Neural cell (in vitro differentiated cells): ENCODE measurements at regions not wholly inside any gene's neighbourhood (a gene's known extent, or its start where the extent isn't known, plus 50 kb on each side); places are given as distances from the start of the nearest gene placed in this dataset.

Experiments used
- H2AFZ ChIP-seq: fragments of 200-600, 300-800 bp; sonication (generic), shearing (Covaris generic); 2 replicates; pipeline ENCODE4 v1.6.0; 2014; ENCODE audit warnings: low read depth, mild to moderate bottlenecking, antibody characterized with exemption, low read length, moderate library complexity
- H3F3A ChIP-seq: fragments of 200-600 bp; shearing (Covaris generic); 2 replicates; pipeline ENCODE4 v1.6.1; 2016; ENCODE audit warnings: mild to moderate bottlenecking, moderate library complexity, mixed read lengths, antibody characterized with exemption, low read length; ENCODE audit not compliant: insufficient read depth, poor library complexity, severe bottlenecking
- H3K27ac ChIP-seq: fragments of 200-600, 300-800 bp; sonication (generic), shearing (Covaris generic); 2 replicates; pipeline ENCODE4 v1.5.1; 2014; ENCODE audit warnings: mild to moderate bottlenecking, low read length, moderate library complexity
- H3K27me3 ChIP-seq: fragments of 300-800, 200-600 bp; sonication (generic), shearing (Covaris generic); 2 replicates; pipeline ENCODE4 v1.6.0; 2014; ENCODE audit warnings: mild to moderate bottlenecking, low read depth, low read length, moderate library complexity; ENCODE audit not compliant: insufficient read depth
- H3K36me3 ChIP-seq: fragments of 300-800, 200-600 bp; sonication (generic), shearing (Covaris generic); 2 replicates; pipeline ENCODE4 v1.5.1; 2014; ENCODE audit warnings: mild to moderate bottlenecking, antibody characterized with exemption, low read length, moderate library complexity; ENCODE audit not compliant: insufficient read depth
- H3K4me2 ChIP-seq: fragments of 300-800, 200-600 bp; sonication (generic), shearing (Covaris generic); 2 replicates; pipeline ENCODE4 v1.6.0; 2014; ENCODE audit warnings: mild to moderate bottlenecking, low read length
- H3K4me3 ChIP-seq: fragments of 300-800, 200-600 bp; sonication (generic), shearing (Covaris generic); 2 replicates; pipeline ENCODE4 v1.5.1; 2014; ENCODE audit warnings: mild to moderate bottlenecking, low read length, moderate library complexity
- H3K79me2 ChIP-seq: fragments of 200-600 bp; shearing (Covaris generic); replicated peaks from 2 replicates; pipeline ENCODE4 v1.6.0; 2014; ENCODE audit warnings: mild to moderate bottlenecking, low read length, moderate library complexity; ENCODE audit not compliant: insufficient read depth
- H3K9ac ChIP-seq: fragments of 300-800, 200-600 bp; sonication (generic), shearing (Covaris generic); 2 replicates; pipeline ENCODE4 v1.6.1; 2016; ENCODE audit warnings: mild to moderate bottlenecking, low read length, mixed read lengths
- H3K9me2 ChIP-seq: fragments of 200-600 bp; shearing (Covaris generic); 2 replicates; pipeline ENCODE4 v1.6.1; 2016; ENCODE audit warnings: mild to moderate bottlenecking, low read length, mixed read lengths; ENCODE audit not compliant: insufficient read depth
- H3K9me3 ChIP-seq: fragments of 200-600, 300-800 bp; sonication (generic), shearing (Covaris generic); 2 replicates; pipeline ENCODE4 v1.6.1; 2016; ENCODE audit warnings: mild to moderate bottlenecking, mixed run types, low read length, moderate library complexity, mixed read lengths
- H4K20me1 ChIP-seq: fragments of 200-600 bp; shearing (Covaris generic); 2 replicates; pipeline ENCODE4 v1.6.1; 2016; ENCODE audit warnings: mild to moderate bottlenecking, mixed run types; ENCODE audit not compliant: insufficient read depth
- CTCF ChIP-seq: fragments of 450-650 bp; IDR thresholded peaks from 2 replicates; pipeline ENCODE4 v1.5.1; 2014; ENCODE audit warnings: antibody characterized with exemption, mild to moderate bottlenecking, moderate library complexity; ENCODE audit not compliant: poor library complexity, severe bottlenecking
- EP300 ChIP-seq: fragments of 450-650 bp; conservative IDR thresholded peaks from 2 replicates; pipeline ENCODE4 v1.6.1; 2014; ENCODE audit warnings: antibody characterized with exemption, mild to moderate bottlenecking, moderate library complexity; ENCODE audit not compliant: poor library complexity, severe bottlenecking
- EZH2 ChIP-seq: fragments of 200-600, 300-800 bp; shearing (Covaris generic), sonication (generic); IDR thresholded peaks from 2 replicates; pipeline ENCODE4 v1.6.1; 2014; ENCODE audit warnings: antibody characterized with exemption, low read length, borderline replicate concordance, mild to moderate bottlenecking; ENCODE audit not compliant: insufficient read depth, poor library complexity, severe bottlenecking
- MXI1 ChIP-seq: fragments of 450-650 bp; conservative IDR thresholded peaks from 2 replicates; pipeline ENCODE4 v1.6.1; 2014; ENCODE audit warnings: antibody characterized with exemption, mild to moderate bottlenecking; ENCODE audit not compliant: poor library complexity, severe bottlenecking
- POLR2AphosphoS5 ChIP-seq: IDR thresholded peaks from 2 replicates; pipeline ENCODE4 v1.6.1; 2012
- RAD21 ChIP-seq: fragments of 450-650 bp; conservative IDR thresholded peaks from 2 replicates; pipeline ENCODE4 v1.6.1; 2014; ENCODE audit warnings: antibody characterized with exemption, mild to moderate bottlenecking, moderate library complexity
- REST ChIP-seq: IDR thresholded peaks from 2 replicates; pipeline ENCODE4 v1.6.1; 2012; ENCODE audit warnings: borderline replicate concordance
- SMC3 ChIP-seq: fragments of 450-650 bp; conservative IDR thresholded peaks from 2 replicates; pipeline ENCODE4 v1.6.1; 2014; ENCODE audit warnings: antibody characterized with exemption, mild to moderate bottlenecking, moderate library complexity; ENCODE audit not compliant: poor library complexity
- TAF1 ChIP-seq: IDR thresholded peaks from 2 replicates; pipeline ENCODE4 v1.6.1; 2012; ENCODE audit warnings: low read depth

GRCh38 chr3:72421786-72422185, 426.5 kb downstream of the SHQ1 start:
- H2AFZ ChIP-seq: no peak overlapping the region
- no peak overlapping the region for H3K9ac ChIP-seq
- no peaks in the 10 kb centered on the region for H3K36me3 ChIP-seq
- H3K27ac ChIP-seq: no peak overlapping the region
- H3K4me3 ChIP-seq: no peak overlapping the region
- no peaks in the 10 kb centered on the region for H3K27me3 ChIP-seq
- peaks cover 15% of the 10 kb centered on the region for H4K20me1 ChIP-seq
- peaks cover 4% of the 10 kb centered on the region for H3K9me3 ChIP-seq
- no peak overlapping the region for H3K4me2 ChIP-seq
- TF ChIP-seq RAD21 (no peak), EZH2 (no peak), REST (no peak), MXI1 (no peak), EP300 (no peak), SMC3 (no peak), POLR2AphosphoS5 (no peak)
- H3K9me2 ChIP-seq: no peaks in the 10 kb centered on the region
- H3F3A ChIP-seq: no peaks in the 10 kb centered on the region
- peaks cover 99% of the 10 kb centered on the region for H3K79me2 ChIP-seq

- TF ChIP-seq TAF1 (no peak), RAD21 (no peak), POLR2AphosphoS5 (no peak)
- Histone ChIP-seq H3K4me3 (no peak overlapping the region), H3K27me3 (no peaks in the 10 kb centered on the region), H3K9me2 (no peaks in the 10 kb centered on the region), H3K9ac (no peak overlapping the region), H2AFZ (no peak overlapping the region), H4K20me1 (peaks cover 11% of the 10 kb centered on the region), H3F3A (no peaks in the 10 kb centered on the region), H3K9me3 (peaks cover 4% of the 10 kb centered on the region), H3K27ac (no peak overlapping the region), H3K79me2 (peaks cover 99% of the 10 kb centered on the region), H3K36me3 (no peaks in the 10 kb centered on the region), H3K4me2 (no peak overlapping the region)
These were observed 427.1 kb downstream of the SHQ1 start for GRCh38 chr3:72421126-72421525.

- Histone ChIP-seq H4K20me1 (no peaks in the 10 kb centered on the region), H3K4me2 (no peak overlapping the region), H3K36me3 (no peaks in the 10 kb centered on the region), H3F3A (no peaks in the 10 kb centered on the region), H3K27me3 (no peaks in the 10 kb centered on the region), H3K79me2 (peaks cover 99% of the 10 kb centered on the region), H3K9me2 (no peaks in the 10 kb centered on the region), H3K9me3 (peaks cover 4% of the 10 kb centered on the region), H2AFZ (no peak overlapping the region), H3K27ac (no peak overlapping the region), H3K4me3 (no peak overlapping the region), H3K9ac (no peak overlapping the region)
- TF ChIP-seq TAF1: no peak
- TF ChIP-seq EZH2: no peak
- TF ChIP-seq RAD21: no peak
- no peak for TF ChIP-seq REST
- TF ChIP-seq POLR2AphosphoS5: no peak
- TF ChIP-seq SMC3: no peak
- TF ChIP-seq MXI1: no peak
- no peak for TF ChIP-seq CTCF
- TF ChIP-seq EP300: no peak
These were observed 429.4 kb downstream of the SHQ1 start for GRCh38 chr3:72418856-72419255.
